Stimulated activated CD4-positive, alpha-beta T cell treated with anti-CD3 and anti-CD28 coated beads, Interleukin-1b, Interleukin-23, amount 100 ng/mL, for 1 hour (primary cell): ENCODE measurements at regions not wholly inside any gene's neighbourhood (a gene's known extent, or its start where the extent isn't known, plus 50 kb on each side); places are given as distances from the start of the nearest gene placed in this dataset.

Source experiments
- DNase-seq, 2 donors: peaks; one replicate each; pipeline ENCODE4 v3.0.0-alpha.2; 2020; ENCODE audit warnings: low read depth in 2 of 2

- no peak for DNase-seq
These were observed 1091.7 kb downstream of the TDRD15 start for GRCh38 chr2:22215517-22215916.

DNA sequence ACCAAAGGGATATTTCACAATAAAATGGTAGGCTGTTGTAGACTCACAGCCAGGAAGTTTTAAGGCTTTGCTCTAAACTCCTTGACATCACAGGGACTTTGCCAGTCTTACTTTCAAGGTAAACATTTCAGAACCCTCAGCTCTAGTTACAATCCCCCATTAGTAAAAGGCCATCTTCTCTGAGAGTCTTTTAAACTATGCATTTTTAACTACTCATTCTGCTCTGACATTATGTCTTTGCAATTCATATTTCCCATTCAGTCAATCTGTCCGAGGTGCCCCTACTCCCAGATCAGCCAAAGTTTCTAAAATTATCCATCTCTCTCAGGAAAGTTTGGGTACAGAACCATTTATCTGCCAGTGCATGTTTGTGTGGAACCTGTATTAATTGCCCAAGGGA, 1094.1 kb downstream of the TDRD15 start:
- no peak for DNase-seq

DNA sequence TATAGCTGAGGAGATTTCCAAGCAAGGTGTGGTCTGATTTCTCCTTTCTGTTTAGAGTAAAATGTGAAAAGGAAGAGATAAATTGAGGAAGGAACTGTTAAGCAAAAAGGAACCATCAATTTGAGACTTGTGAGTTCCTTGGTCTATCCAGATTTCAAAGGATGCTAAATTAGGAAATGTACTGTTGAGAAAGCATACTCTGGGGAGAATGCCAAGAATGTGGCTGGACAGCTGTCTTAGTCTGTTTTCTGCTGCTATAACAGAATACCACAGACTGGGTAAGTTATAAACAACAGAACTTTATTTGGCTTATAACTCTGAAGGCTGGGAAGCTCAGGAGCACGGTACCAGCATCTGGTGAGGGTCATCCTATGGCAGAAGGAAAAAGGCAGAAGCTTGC, 1097.2 kb downstream of the TDRD15 start:
- no peak for DNase-seq

- no peak for DNase-seq
These were observed 1115.2 kb downstream of the TDRD15 start for GRCh38 chr2:22238967-22239366.

DNA sequence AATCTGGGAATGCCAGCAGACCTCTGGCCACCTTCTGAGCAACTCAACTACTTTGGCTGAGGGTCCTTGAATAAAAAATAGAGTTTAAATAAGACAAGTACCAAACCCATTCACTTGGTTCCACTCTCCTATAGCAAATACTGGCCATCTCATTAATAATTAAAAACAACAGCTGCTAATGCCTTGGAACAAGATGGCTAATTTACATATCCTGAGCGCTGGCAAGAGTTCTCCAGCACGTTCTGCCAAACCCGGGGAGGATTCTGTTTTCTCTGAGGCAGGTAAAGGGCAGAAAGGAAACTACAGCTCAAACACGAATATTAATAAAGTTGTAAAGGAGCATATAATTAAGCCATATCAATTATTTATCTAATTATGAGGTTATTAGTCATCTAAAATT, 1123.7 kb downstream of the TDRD15 start:
- DNase-seq, result no peak

- no peak for DNase-seq
These were observed 1125.1 kb downstream of the TDRD15 start for GRCh38 chr2:22248851-22249250.

DNA sequence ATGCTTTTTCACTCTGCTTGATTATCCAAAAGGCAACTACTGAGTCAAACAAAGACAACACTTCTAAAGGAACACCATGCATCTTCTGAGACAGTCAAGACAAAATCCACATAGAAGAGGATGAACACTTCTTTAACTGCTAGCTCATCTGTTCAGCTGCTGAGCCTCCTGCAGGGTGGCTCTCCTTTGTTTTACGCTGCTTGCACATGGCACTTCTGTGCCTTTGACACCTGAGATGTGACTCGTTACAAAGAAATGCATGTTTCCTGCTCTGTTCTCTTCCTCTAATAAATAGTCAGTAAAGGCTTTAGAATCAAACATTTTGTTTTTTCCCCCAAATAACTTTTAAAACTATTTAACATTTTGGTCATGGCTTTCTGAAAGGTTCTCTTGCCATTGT, 1129.4 kb downstream of the TDRD15 start:
- no peak for DNase-seq

DNA sequence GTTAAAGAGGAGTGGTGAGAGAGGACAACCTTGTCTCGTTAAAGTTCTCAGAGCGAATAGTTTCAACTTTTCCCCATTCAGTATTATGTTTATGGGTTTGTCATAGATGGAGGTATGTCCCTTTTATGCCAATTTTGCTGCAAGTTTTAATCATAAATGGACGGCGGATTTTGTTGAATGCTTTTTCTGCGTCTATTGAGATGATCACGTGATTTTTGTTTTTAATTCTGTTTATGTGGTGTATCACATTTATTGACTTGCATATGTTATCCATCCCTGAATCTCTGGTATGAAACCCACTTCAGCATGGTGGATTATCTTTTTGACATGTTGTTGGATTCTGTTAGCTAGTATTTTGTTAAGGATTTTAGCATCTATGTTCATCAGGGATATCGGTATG, 1123.8 kb upstream of the KLHL29 start:
- DNase-seq, result no peak

- no peak for DNase-seq
These were observed 1114.6 kb upstream of the KLHL29 start for GRCh38 chr2:22270341-22270740.

DNA sequence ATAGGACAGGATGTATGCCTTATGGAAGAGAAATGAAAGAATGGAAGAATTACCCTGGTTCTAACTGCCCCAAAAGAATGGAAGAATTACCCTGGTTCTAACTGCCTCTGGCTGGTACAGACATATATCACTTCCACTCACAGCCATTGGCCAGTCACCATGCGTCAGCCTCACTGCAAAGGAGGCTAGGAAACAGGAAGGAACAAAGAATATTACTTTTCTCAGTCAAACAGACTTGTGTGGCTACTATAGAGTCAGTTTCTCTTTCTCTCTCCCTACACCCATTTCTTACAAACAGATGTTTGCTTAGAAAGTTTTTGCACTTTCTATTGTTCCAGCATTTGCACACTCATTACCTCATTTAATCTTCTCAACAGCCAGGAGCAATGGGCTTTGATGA, 1111.1 kb upstream of the KLHL29 start:
- no peak for DNase-seq

DNA sequence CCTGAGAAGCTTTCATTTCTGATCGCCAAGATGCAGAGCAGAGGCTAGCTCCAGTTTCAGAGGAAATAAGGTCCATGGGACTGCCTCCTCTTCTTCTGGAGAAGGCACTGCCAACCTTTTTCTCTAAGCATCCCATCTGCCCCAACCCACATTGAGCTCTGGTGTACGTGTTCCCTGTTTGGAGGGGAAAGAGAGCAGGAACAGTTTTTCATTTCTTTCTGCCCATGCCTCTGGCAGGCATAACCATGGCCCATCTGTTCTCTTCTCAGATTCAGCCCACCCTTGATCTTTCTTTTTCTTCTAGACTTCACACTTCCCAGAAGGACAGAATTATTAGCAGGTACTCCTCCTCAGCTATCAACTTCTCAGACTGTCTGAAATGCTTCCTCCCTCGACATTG, 1110.3 kb upstream of the KLHL29 start:
- DNase-seq, result no peak

DNA sequence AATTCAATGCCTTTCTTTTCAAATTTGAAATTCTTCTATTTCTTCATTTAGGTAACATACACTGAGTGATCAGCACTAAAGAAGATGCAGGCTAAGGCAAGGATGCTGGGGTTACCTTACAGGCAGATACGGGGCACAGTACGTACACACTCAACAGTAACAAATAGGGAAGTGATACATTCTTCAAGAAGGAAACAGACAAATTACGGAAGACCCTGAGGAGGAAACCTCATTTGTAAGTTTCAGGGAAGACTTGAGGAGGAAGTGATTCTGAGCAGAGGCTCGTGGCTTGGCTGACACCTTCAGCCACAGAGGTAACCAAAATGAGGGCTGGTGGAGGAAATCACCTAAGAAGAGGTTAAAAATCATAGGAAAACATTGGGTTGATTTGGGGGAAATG, 1108.3 kb upstream of the KLHL29 start:
- no peak for DNase-seq

DNA sequence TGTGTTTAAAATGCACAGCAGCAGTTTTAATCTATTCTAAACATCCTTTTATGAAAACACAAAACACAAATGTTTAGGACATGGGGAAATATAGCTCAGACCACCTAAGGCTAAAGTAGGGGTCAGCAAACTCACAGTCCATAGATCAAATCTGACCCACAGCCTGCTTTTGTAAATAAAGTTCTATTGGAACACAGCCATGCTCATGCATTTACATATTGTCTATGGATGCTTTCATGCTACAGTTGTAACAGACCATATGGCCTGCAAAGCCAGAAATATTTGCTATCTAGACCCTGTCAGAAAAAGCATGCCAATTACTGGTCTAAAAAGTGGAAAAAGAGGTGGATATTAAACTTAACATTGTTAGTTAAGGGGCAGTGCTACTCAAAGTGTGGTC, 1105.4 kb upstream of the KLHL29 start:
- no peak for DNase-seq

GRCh38 chr2:22281033-22281432, 1103.9 kb upstream of the KLHL29 start:
- DNase-seq, result no peak

- DNase-seq, result no peak
These were observed 1102.8 kb upstream of the KLHL29 start for GRCh38 chr2:22282220-22282619.

- no peak for DNase-seq
These were observed 1102.1 kb upstream of the KLHL29 start for GRCh38 chr2:22282916-22283315.

DNA sequence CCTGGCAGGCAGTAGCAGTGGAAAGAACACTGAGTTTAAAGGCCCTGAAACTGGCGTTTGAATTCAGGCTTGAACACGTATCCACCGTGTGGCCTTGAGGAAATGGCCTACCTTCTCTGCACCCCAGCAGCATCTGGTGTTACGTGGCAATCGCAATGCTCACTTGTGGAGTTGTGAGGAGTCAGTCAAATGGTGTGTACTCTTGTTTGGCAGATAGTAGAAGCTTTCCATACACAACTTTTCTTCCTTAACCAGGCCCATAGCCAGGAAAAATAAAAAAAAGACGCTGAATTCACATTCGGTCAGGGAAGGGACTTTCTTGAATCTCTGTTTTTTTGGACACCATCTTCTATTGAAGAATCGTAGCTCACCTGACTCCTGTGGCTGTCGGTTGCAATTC, 1101.5 kb upstream of the KLHL29 start:
- no peak for DNase-seq

DNA sequence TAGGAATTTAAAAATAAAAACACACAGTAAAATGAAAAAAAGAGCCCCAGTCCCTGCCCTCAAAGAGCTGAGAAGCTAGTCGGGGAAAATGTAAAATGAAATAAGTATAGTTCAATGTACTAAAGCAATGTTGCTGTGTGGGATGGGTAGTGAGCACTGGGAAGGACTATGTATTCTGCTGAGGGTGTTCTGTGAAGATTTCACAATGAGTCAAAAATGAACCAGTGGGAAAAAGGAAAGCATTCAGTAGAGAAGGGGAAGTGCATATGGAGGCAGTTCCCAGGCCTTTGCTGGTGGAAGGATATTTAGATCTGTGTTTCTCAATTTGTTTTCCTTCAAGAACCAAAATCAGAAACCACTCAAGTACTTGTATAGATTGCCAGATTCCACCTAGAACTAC, 1094.7 kb upstream of the KLHL29 start:
- no peak for DNase-seq

GRCh38 chr2:22290909-22291473, 1094.0 kb upstream of the KLHL29 start:
- no peak for DNase-seq

DNA sequence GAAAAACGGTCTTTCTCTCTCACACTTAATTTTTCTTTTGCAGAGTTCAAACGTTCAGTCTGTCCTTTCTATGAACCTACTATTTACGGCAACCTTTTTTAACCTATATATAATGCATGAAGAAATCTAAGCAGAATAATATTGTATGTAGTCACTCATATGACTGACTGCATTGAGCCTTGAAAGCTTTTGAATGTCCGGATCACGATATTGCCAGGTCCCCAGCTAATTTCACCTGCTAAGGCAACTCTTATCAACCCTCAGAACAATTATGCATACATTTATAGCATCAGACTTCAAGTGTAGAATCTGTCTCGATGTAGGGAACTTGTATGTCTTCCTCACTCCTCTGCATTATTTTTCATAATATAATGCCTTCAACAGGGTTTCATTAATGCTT, 1083.8 kb upstream of the KLHL29 start:
- DNase-seq, result no peak

GRCh38 chr2:22326250-22326649, 1058.7 kb upstream of the KLHL29 start:
- DNase-seq, result no peak

DNA sequence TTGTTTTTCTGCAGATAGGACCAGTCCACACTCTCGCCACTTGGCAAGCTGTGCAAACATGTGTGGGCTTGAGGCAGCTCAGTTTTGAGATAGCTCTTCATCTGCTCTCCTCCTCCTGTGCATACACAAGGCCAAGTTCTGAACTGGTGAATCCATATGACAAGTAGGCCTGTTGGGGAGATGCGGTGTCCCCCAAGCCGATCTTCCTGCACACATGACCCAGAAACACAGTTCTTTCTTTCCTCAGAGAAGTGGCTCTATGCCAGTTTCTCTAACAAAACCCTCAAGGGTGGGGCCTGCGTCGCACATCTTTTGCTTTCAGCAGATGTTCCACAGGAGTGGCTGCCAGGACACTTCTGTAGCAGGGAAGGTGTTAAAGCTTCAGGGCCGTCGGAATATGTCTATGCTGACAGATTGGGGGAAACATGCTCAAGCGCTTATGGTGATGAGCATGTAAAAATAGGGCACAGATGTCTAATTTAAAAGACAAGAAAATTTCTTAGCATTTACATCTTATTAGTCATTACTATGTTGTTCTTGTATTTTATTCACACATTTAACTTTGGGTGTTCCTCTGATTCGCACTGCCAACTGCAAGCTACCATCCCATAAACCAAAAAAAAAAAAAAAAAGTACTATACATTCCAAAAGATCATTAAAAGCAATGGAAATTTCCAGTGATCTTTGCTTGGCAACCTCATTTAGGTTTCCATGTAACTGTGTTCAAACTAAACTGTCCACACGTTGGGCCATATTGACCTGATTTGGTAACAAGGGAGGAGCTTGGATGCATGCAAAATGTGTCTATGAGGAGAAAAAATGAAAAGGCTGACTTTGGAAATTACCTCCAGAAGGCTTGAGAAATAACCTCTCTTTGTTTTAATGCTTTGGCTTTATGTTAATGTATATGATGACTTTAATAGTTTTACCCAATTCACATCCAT, 1055.5 kb upstream of the KLHL29 start:
- DNase-seq, result no peak

DNA sequence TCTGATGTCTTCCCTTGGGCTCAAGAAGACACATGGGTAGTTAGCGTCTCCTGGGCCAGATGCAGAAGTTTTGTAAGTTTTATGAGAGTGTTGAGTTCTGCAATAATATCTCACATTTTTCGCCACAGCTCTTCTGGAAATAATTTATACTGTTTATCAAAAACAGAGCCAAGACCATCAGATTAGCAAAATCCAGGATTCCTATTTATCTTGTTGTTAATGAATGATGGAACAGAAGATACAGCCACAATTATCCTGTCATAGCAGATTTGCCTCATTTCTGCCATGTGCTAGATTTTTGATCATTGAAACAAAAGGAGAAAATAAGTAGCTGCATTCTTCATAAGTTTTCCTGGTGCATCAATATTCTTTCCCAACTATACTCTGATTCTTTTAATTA, 1048.6 kb upstream of the KLHL29 start:
- no peak for DNase-seq

DNA sequence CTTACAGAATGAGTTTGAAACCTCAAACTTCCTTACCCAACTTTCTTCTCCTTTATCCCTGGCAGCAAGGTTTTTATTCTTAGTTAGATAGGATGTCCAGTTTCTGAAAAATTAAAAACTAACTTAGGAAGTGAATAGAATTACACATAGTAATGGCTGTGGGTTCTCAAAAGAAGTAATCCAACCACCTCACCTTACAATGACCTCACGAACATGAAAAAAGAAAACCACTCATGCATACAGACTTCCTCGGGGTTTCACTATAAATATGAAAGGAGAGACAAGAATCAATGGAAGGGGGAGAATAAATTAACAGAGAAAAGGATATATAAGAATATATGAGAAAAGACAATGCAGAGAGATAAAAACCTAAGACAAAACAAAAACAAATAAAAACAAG, 1044.3 kb upstream of the KLHL29 start:
- DNase-seq, result no peak
